Sigmoid colon (tissue), 4 donors: ENCODE measurements at regions not wholly inside any gene's neighbourhood (a gene's known extent, or its start where the extent isn't known, plus 50 kb on each side); places are given as distances from the start of the nearest gene placed in this dataset.

ENCODE experiments used
- EP300 ChIP-seq, 4 donors: sonication (generic); formaldehyde crosslinking; IDR thresholded peaks; one replicate each; pipeline ENCODE4 v1.6.1; 2017; ENCODE audit warnings: antibody characterized with exemption in 4 of 4
- POLR2A ChIP-seq, 2 donors: fragments of 450-650 bp; IDR thresholded peaks; one replicate each; pipeline ENCODE4 v1.6.1; 2016; ENCODE audit warnings: antibody characterized with exemption in 2 of 2, mild to moderate bottlenecking in 2 of 2, moderate library complexity in 2 of 2
- POLR2AphosphoS5 ChIP-seq, 4 donors: sonication (generic); formaldehyde crosslinking; IDR thresholded peaks; one replicate each; pipeline ENCODE4 v1.6.1; 2017; ENCODE audit warnings: antibody characterized with exemption in 4 of 4
- TF ChIP-seq, protein P1 (sequence below), 4 experiments: fragments of 450-650 bp in 3 of 4; fragments of 200-600 bp in 1 of 4; IDR thresholded peaks; one replicate each; pipeline ENCODE4 v1.5.1; 2016 to 2019; ENCODE audit warnings: antibody characterized with exemption in 4 of 4, mild to moderate bottlenecking in 3 of 4, moderate library complexity in 2 of 4

DNA sequence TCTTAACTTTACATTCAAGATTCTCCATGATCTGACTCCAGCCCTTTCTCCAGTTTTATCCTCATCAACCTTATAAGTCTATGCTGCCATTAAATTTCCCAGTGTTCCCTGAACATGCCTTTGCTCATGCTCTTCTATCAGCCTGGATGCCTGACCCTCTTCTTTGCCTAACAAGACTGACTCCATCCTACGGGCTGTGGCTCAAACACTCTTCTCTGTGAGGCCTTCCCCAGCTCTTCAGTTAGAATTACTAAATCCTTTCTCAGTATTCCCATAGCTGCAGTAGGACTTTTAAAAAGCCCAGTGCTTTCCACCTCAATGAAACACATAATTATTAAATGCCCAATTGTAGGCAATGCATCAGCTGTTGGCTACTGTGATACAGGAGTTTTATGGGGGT, 76.5 kb upstream of the GNG12 start:
- TF ChIP-seq, protein P1, sequence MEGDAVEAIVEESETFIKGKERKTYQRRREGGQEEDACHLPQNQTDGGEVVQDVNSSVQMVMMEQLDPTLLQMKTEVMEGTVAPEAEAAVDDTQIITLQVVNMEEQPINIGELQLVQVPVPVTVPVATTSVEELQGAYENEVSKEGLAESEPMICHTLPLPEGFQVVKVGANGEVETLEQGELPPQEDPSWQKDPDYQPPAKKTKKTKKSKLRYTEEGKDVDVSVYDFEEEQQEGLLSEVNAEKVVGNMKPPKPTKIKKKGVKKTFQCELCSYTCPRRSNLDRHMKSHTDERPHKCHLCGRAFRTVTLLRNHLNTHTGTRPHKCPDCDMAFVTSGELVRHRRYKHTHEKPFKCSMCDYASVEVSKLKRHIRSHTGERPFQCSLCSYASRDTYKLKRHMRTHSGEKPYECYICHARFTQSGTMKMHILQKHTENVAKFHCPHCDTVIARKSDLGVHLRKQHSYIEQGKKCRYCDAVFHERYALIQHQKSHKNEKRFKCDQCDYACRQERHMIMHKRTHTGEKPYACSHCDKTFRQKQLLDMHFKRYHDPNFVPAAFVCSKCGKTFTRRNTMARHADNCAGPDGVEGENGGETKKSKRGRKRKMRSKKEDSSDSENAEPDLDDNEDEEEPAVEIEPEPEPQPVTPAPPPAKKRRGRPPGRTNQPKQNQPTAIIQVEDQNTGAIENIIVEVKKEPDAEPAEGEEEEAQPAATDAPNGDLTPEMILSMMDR (IDR thresholded peaks at IDR 0.05) = no peak
- no peak for TF ChIP-seq POLR2A (IDR thresholded peaks at IDR 0.05)
- no peak for TF ChIP-seq POLR2AphosphoS5 (IDR thresholded peaks at IDR 0.05)
- TF ChIP-seq EP300 (IDR thresholded peaks at IDR 0.05) = no peak
